GM10266 (cell line): ENCODE measurements at regions not wholly inside any gene's neighbourhood (a gene's known extent, or its start where the extent isn't known, plus 50 kb on each side); places are given as distances from the start of the nearest gene placed in this dataset.

ENCODE experiments used
- DNase-seq: peaks from one replicate; pipeline ENCODE4 v3.0.0; 2012; ENCODE audit errors: extremely low spot score
- TF ChIP-seq, protein P1 (sequence below): IDR thresholded peaks from 2 replicates; pipeline ENCODE4 v1.5.1; 2012; ENCODE audit warnings: mild to moderate bottlenecking, low read depth; ENCODE audit not compliant: control insufficient read depth, insufficient read depth; ENCODE audit errors: missing control alignments

DNA sequence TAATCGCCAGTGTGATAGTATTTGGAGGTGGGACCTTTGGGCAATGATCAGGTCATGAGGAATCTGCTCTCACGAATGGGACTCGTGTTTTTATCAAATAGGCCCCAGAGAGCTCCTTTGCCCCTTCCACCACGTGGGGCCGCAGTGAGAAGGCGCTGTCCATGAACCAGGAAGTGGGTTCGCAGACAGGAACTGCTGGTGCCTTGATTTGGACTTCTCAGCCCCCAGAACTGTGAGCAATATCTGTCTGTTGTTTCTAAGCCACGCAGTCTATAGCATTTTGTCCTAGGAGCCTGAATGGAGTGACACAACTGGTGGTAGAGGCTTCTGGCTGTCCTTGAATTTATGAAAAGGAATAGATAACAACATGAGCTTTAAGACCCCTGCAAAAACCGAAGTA, 111.2 kb upstream of the HDAC4 start:
- TF ChIP-seq, protein P1, sequence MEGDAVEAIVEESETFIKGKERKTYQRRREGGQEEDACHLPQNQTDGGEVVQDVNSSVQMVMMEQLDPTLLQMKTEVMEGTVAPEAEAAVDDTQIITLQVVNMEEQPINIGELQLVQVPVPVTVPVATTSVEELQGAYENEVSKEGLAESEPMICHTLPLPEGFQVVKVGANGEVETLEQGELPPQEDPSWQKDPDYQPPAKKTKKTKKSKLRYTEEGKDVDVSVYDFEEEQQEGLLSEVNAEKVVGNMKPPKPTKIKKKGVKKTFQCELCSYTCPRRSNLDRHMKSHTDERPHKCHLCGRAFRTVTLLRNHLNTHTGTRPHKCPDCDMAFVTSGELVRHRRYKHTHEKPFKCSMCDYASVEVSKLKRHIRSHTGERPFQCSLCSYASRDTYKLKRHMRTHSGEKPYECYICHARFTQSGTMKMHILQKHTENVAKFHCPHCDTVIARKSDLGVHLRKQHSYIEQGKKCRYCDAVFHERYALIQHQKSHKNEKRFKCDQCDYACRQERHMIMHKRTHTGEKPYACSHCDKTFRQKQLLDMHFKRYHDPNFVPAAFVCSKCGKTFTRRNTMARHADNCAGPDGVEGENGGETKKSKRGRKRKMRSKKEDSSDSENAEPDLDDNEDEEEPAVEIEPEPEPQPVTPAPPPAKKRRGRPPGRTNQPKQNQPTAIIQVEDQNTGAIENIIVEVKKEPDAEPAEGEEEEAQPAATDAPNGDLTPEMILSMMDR: no peak
- no peak for DNase-seq

- no peak for DNase-seq
These were observed 108.7 kb upstream of the HDAC4 start for GRCh38 chr2:239509373-239510143.

GRCh38 chr2:239508261-239508660, 107.4 kb upstream of the HDAC4 start:
- no peak for DNase-seq
- TF ChIP-seq, protein P1: no peak

More at GRCh38 chr2:239509373-239510143, 108.7 kb upstream of the HDAC4 start:
- TF ChIP-seq, protein P1: no peak

- TF ChIP-seq, protein P1: no peak
- no peak for DNase-seq
These were observed 106.9 kb upstream of the HDAC4 start for GRCh38 chr2:239507576-239508258.

- TF ChIP-seq, protein P1: no peak
- no peak for DNase-seq
These were observed 106.1 kb upstream of the HDAC4 start for GRCh38 chr2:239506961-239507360.

GRCh38 chr2:239506101-239506857, 105.5 kb upstream of the HDAC4 start:
- DNase-seq: no peak
- TF ChIP-seq, protein P1: no peak
